Nephron (organoid): ENCODE measurements at regions not wholly inside any gene's neighbourhood (a gene's known extent, or its start where the extent isn't known, plus 50 kb on each side); places are given as distances from the start of the nearest gene placed in this dataset.

Source experiments
- H3K27ac Mint-ChIP-seq, 3 experiments: 2 replicates each; pipeline ENCODE4 v1.8.0; 2020; ENCODE audit warnings: mixed read lengths in 3 of 3, mild to moderate bottlenecking in 2 of 3, moderate library complexity in 1 of 3
- H3K27me3 Mint-ChIP-seq: 2 replicates; pipeline ENCODE4 v1.8.0; 2021; ENCODE audit warnings: low read depth, mild to moderate bottlenecking, moderate library complexity, mixed read lengths
- H3K36me3 Mint-ChIP-seq: 2 replicates; pipeline ENCODE4 v1.8.0; 2020; ENCODE audit warnings: low read depth, mixed read lengths
- H3K4me1 Mint-ChIP-seq: 2 replicates; pipeline ENCODE4 v1.8.0; 2020; ENCODE audit warnings: mixed read lengths
- H3K4me3 Mint-ChIP-seq, 3 experiments: 2 replicates each; pipeline ENCODE4 v1.8.0; 2020; ENCODE audit warnings: mild to moderate bottlenecking in 3 of 3, mixed read lengths in 3 of 3, moderate library complexity in 2 of 3
- H3K9me3 Mint-ChIP-seq: 2 replicates; pipeline ENCODE4 v1.8.0; 2020; ENCODE audit warnings: mixed read lengths
- CTCF ChIP-seq, 3 experiments: fragments of 200-600 bp; sonication (generic); IDR thresholded peaks; one replicate each; pipeline ENCODE4 v1.5.0; 2021; ENCODE audit warnings: antibody characterized with exemption in 3 of 3; ENCODE audit not compliant: unreplicated experiment in 3 of 3

- TF ChIP-seq CTCF (IDR thresholded peaks at IDR 0.05; ENCODE audit: unreplicated experiment in 3 of 3) = no peak
- Mint-ChIP-seq H3K4me1 (peaks cover 3% of the 10 kb centered on the region), H3K9me3 (no peaks in the 10 kb centered on the region), H3K4me3 (no peak overlapping the region), H3K36me3 (no peaks in the 10 kb centered on the region), H3K27me3 (no peaks in the 10 kb centered on the region), H3K27ac (no peak overlapping the region)
Observed at GRCh38 chr1:81710857-81711256, 89.9 kb upstream of the ADGRL2 start.

GRCh38 chr1:81708250-81708649 lies 92.5 kb upstream of the ADGRL2 start:
- no peak overlapping the region for H3K27ac Mint-ChIP-seq
- H3K27me3 Mint-ChIP-seq = no peaks in the 10 kb centered on the region
- peaks cover 3% of the 10 kb centered on the region for H3K4me1 Mint-ChIP-seq
- TF ChIP-seq CTCF (IDR thresholded peaks at IDR 0.05; ENCODE audit: unreplicated experiment in 3 of 3) = no peak
- no peak overlapping the region for H3K4me3 Mint-ChIP-seq
- peaks cover 3% of the 10 kb centered on the region for H3K9me3 Mint-ChIP-seq
- H3K36me3 Mint-ChIP-seq = no peaks in the 10 kb centered on the region

- peak overlapping the region in 1 of 3 experiments; percentile 9 for H3K27ac Mint-ChIP-seq
- H3K4me3 Mint-ChIP-seq = no peak overlapping the region
- H3K36me3 Mint-ChIP-seq = no peaks in the 10 kb centered on the region
- TF ChIP-seq CTCF (IDR thresholded peaks at IDR 0.05; ENCODE audit: unreplicated experiment in 3 of 3) = no peak
- peaks cover 3% of the 10 kb centered on the region for H3K4me1 Mint-ChIP-seq
- peaks cover 3% of the 10 kb centered on the region for H3K9me3 Mint-ChIP-seq
- no peaks in the 10 kb centered on the region for H3K27me3 Mint-ChIP-seq
Observed at GRCh38 chr1:81706650-81707435, 93.9 kb upstream of the ADGRL2 start.

- no peak overlapping the region for H3K27ac Mint-ChIP-seq
- TF ChIP-seq CTCF (IDR thresholded peaks at IDR 0.05; ENCODE audit: unreplicated experiment in 3 of 3) = no peak
- H3K9me3 Mint-ChIP-seq = peaks cover 3% of the 10 kb centered on the region
- peaks cover 3% of the 10 kb centered on the region for H3K4me1 Mint-ChIP-seq
- peaks cover 3% of the 10 kb centered on the region for H3K27me3 Mint-ChIP-seq
- no peaks in the 10 kb centered on the region for H3K36me3 Mint-ChIP-seq
- H3K4me3 Mint-ChIP-seq = no peak overlapping the region
Observed at GRCh38 chr1:81703756-81704463, 96.8 kb upstream of the ADGRL2 start.

- Mint-ChIP-seq H3K27ac (no peak overlapping the region), H3K4me1 (peaks cover 3% of the 10 kb centered on the region), H3K27me3 (peaks cover 3% of the 10 kb centered on the region), H3K9me3 (peaks cover 3% of the 10 kb centered on the region), H3K36me3 (no peaks in the 10 kb centered on the region), H3K4me3 (no peak overlapping the region)
- TF ChIP-seq CTCF (IDR thresholded peaks at IDR 0.05; ENCODE audit: unreplicated experiment in 3 of 3) = no peak
Observed at GRCh38 chr1:81703391-81703755, 97.4 kb upstream of the ADGRL2 start.
